ENCODE measurements at regions not wholly inside any gene's neighbourhood (a gene's known extent, or its start where the extent isn't known, plus 50 kb on each side); places are given as distances from the start of the nearest gene placed in this dataset.
A peak's percentile ranks its signal among the peaks of the same experiment; 100 is the strongest.

DNA sequence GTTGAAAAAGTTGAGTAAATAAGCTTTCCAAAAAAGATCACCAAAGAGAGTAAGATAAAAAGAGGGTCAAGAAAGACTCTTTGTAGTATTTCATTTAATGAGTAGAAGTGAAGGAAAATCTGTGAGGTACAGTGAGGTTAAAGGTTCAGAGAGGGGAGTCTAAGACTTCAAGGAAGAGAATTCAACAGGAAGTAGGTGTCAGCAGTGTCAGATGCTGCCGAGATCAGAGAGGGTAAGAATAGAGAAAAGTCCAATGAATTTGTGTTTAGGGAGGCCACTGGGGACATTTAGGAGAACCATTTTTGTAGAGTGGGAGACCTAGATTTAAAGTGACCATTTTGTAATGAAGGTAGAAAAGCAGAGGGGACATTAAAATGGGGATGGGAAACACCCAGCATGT is 71.6 kb upstream of the KRAS start:
- Histone ChIP-seq H3K9me3 (ENCODE audit: control insufficient read depth in 4 of 4, low read length in 3 of 4) (no peaks in the 10 kb centered on the region), H3K36me3 (ENCODE audit: control insufficient read depth in 4 of 4, insufficient read depth in 3 of 4, low read depth in 1 of 4, low read length in 3 of 4) (no peaks in the 10 kb centered on the region), H3K4me3 (ENCODE audit: low read depth in 1 of 3, low read length in 3 of 3) (no peak overlapping the region), H3K27me3 (ENCODE audit: control insufficient read depth in 4 of 4, insufficient read depth in 4 of 4, low read length in 3 of 4) (no peaks in the 10 kb centered on the region), H3K9ac (ENCODE audit: low read depth in 1 of 2, low read length in 2 of 2) (no peak overlapping the region), H3K27ac (ENCODE audit: low read depth in 1 of 2, low read length in 2 of 2) (no peak overlapping the region), H3K4me1 (ENCODE audit: control insufficient read depth in 4 of 4, insufficient read depth in 4 of 4, low read length in 3 of 4) (no peaks in the 10 kb centered on the region)
- DNase-seq (ENCODE audit: low spot score), result no peak
- 50% methylated on average over 1 of the region's 1 CpG for WGBS
- no peak for TF ChIP-seq YY1 (IDR thresholded peaks at IDR 0.05)
- TF ChIP-seq HNF4G (IDR thresholded peaks at IDR 0.05), result no peak
- TF ChIP-seq, protein P1, sequence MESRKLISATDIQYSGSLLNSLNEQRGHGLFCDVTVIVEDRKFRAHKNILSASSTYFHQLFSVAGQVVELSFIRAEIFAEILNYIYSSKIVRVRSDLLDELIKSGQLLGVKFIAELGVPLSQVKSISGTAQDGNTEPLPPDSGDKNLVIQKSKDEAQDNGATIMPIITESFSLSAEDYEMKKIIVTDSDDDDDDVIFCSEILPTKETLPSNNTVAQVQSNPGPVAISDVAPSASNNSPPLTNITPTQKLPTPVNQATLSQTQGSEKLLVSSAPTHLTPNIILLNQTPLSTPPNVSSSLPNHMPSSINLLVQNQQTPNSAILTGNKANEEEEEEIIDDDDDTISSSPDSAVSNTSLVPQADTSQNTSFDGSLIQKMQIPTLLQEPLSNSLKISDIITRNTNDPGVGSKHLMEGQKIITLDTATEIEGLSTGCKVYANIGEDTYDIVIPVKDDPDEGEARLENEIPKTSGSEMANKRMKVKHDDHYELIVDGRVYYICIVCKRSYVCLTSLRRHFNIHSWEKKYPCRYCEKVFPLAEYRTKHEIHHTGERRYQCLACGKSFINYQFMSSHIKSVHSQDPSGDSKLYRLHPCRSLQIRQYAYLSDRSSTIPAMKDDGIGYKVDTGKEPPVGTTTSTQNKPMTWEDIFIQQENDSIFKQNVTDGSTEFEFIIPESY (IDR thresholded peaks at IDR 0.05), result no peak
- TF ChIP-seq NR2F2 (IDR thresholded peaks at IDR 0.05), result no peak
- TF ChIP-seq RAD21 (IDR thresholded peaks at IDR 0.05), result no peak
- TF ChIP-seq, protein P2, sequence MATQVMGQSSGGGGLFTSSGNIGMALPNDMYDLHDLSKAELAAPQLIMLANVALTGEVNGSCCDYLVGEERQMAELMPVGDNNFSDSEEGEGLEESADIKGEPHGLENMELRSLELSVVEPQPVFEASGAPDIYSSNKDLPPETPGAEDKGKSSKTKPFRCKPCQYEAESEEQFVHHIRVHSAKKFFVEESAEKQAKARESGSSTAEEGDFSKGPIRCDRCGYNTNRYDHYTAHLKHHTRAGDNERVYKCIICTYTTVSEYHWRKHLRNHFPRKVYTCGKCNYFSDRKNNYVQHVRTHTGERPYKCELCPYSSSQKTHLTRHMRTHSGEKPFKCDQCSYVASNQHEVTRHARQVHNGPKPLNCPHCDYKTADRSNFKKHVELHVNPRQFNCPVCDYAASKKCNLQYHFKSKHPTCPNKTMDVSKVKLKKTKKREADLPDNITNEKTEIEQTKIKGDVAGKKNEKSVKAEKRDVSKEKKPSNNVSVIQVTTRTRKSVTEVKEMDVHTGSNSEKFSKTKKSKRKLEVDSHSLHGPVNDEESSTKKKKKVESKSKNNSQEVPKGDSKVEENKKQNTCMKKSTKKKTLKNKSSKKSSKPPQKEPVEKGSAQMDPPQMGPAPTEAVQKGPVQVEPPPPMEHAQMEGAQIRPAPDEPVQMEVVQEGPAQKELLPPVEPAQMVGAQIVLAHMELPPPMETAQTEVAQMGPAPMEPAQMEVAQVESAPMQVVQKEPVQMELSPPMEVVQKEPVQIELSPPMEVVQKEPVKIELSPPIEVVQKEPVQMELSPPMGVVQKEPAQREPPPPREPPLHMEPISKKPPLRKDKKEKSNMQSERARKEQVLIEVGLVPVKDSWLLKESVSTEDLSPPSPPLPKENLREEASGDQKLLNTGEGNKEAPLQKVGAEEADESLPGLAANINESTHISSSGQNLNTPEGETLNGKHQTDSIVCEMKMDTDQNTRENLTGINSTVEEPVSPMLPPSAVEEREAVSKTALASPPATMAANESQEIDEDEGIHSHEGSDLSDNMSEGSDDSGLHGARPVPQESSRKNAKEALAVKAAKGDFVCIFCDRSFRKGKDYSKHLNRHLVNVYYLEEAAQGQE (IDR thresholded peaks at IDR 0.05), result no peak
- TF ChIP-seq FOXA2 (IDR thresholded peaks at IDR 0.05), result no peak
- TF ChIP-seq SP1 (IDR thresholded peaks at IDR 0.05), result no peak
- TF ChIP-seq, protein P3, sequence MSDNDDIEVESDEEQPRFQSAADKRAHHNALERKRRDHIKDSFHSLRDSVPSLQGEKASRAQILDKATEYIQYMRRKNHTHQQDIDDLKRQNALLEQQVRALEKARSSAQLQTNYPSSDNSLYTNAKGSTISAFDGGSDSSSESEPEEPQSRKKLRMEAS (IDR thresholded peaks at IDR 0.05), result no peak
- TF ChIP-seq RXRA (IDR thresholded peaks at IDR 0.05), result no peak
- no peak for TF ChIP-seq TAF1 (conservative IDR thresholded peaks at IDR 0.05)
- TF ChIP-seq, protein P4, sequence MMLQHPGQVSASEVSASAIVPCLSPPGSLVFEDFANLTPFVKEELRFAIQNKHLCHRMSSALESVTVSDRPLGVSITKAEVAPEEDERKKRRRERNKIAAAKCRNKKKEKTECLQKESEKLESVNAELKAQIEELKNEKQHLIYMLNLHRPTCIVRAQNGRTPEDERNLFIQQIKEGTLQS (IDR thresholded peaks at IDR 0.05), result no peak
- no peak for TF ChIP-seq EGR1 (IDR thresholded peaks at IDR 0.05; ENCODE audit: low read depth in 2 of 2)
- TF ChIP-seq JUND (IDR thresholded peaks at IDR 0.05), result no peak

DNA sequence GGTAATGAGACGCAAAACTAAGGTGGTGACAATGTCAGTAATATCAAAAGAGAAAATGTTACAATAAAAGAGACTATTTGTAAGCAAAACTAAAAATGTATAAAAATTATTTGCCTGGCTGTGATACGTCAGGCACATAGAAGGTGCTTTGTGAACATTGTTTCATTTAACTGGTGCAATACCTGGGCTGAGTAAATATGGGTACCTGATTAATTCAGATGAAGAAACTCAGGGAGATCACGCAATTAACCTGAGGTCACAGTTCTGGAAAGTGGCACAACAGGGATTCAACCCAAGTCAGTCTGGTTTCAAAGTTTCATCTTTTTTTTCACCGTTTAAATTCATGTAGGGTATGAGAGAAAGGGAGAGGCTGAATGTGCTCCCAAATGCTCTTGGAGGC is 71.0 kb upstream of the KRAS start:
- Histone ChIP-seq H3K27ac (ENCODE audit: low read depth in 1 of 2, low read length in 2 of 2) (no peak overlapping the region), H3K9me3 (ENCODE audit: control insufficient read depth in 4 of 4, low read length in 3 of 4) (no peaks in the 10 kb centered on the region)
- no peak for TF ChIP-seq EGR1 (IDR thresholded peaks at IDR 0.05; ENCODE audit: low read depth in 2 of 2)
- TF ChIP-seq YY1 (IDR thresholded peaks at IDR 0.05), result no peak
- no peak for TF ChIP-seq GABPA (IDR thresholded peaks at IDR 0.05 in 1 of 2, conservative IDR thresholded peaks at IDR 0.05 in 1 of 2)
- TF ChIP-seq HNF4A (conservative IDR thresholded peaks at IDR 0.05), result peak in 1 of 2 donors; percentile 14

More for the DNA sequence above, 71.0 kb upstream of the KRAS start:
- WGBS, result 76% methylated on average over 4 of the region's 4 CpGs
- H3K4me1 ChIP-seq (ENCODE audit: control insufficient read depth in 4 of 4, insufficient read depth in 4 of 4, low read length in 3 of 4), result no peaks in the 10 kb centered on the region
- no peak for DNase-seq (ENCODE audit: low spot score)
- H3K4me3 ChIP-seq (ENCODE audit: low read depth in 1 of 3, low read length in 3 of 3), result no peak overlapping the region
- no peaks in the 10 kb centered on the region for H3K36me3 ChIP-seq (ENCODE audit: control insufficient read depth in 4 of 4, insufficient read depth in 3 of 4, low read depth in 1 of 4, low read length in 3 of 4)
- H3K9ac ChIP-seq (ENCODE audit: low read depth in 1 of 2, low read length in 2 of 2), result no peak overlapping the region
- H3K27me3 ChIP-seq (ENCODE audit: control insufficient read depth in 4 of 4, insufficient read depth in 4 of 4, low read length in 3 of 4), result no peaks in the 10 kb centered on the region

Measured in liver (tissue), 7 donors.